ENCODE measurements at regions not wholly inside any gene's neighbourhood (a gene's known extent, or its start where the extent isn't known, plus 50 kb on each side); places are given as distances from the start of the nearest gene placed in this dataset.

GRCh38 chr12:102681309-102681708 is 200.9 kb upstream of the IGF1 start:
- no peak for TF ChIP-seq CTCF (IDR thresholded peaks at IDR 0.05)

GRCh38 chr12:102680304-102680703 is 199.9 kb upstream of the IGF1 start:
- TF ChIP-seq CTCF (IDR thresholded peaks at IDR 0.05), result no peak

- no peak for TF ChIP-seq CTCF (IDR thresholded peaks at IDR 0.05)
Observed at GRCh38 chr12:102676812-102677211, 196.4 kb upstream of the IGF1 start.

- no peak for TF ChIP-seq CTCF (IDR thresholded peaks at IDR 0.05)
Observed at GRCh38 chr12:102675672-102676071, 195.3 kb upstream of the IGF1 start.

GRCh38 chr12:102673606-102674005 is 193.2 kb upstream of the IGF1 start:
- TF ChIP-seq CTCF (IDR thresholded peaks at IDR 0.05), result no peak

- no peak for TF ChIP-seq CTCF (IDR thresholded peaks at IDR 0.05)
Observed at GRCh38 chr12:102669056-102669455, 188.7 kb upstream of the IGF1 start.

- TF ChIP-seq CTCF (IDR thresholded peaks at IDR 0.05), result peak; percentile 44; the same call in 1 of the 2 replicates
Observed at GRCh38 chr12:102659200-102659911, 179.0 kb upstream of the IGF1 start.

- no peak for TF ChIP-seq CTCF (IDR thresholded peaks at IDR 0.05)
Observed at GRCh38 chr12:102653406-102653805, 173.0 kb upstream of the IGF1 start.
